Astrocyte (in vitro differentiated cells and primary cell): ENCODE measurements at regions not wholly inside any gene's neighbourhood (a gene's known extent, or its start where the extent isn't known, plus 50 kb on each side); places are given as distances from the start of the nearest gene placed in this dataset.

Experiments used
- EZH2 ChIP-seq: IDR thresholded peaks from 2 replicates; pipeline ENCODE4 v1.6.1; 2012; ENCODE audit warnings: mild to moderate bottlenecking, low read length, inconsistent platforms; ENCODE audit not compliant: insufficient read depth
- TF ChIP-seq, protein P1 (sequence below): IDR thresholded peaks from 2 replicates; pipeline ENCODE4 v1.5.1; 2011; ENCODE audit warnings: low read depth, mild to moderate bottlenecking, inconsistent platforms, low read length, moderate library complexity; ENCODE audit not compliant: insufficient read depth

DNA sequence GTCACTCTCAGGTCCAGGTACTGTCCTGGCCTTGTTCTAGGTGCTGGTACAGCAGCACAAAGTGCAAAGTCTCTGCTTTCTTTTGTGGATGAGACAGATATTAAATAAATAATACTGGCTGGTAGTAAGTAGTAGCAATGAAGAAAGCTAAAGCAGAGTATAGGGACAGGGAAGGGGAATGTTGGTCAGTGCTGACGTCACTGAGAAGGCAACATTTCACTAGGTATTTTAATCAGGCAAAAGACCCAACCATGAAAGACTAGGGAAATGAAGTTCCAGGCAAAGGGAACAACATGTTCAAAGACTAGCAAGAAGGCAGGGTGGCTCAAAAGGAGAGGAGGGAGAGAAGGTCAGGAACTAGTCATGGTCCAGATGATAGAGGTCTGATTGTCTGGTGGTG, 388.2 kb downstream of the YTHDC2 start:
- TF ChIP-seq, protein P1, sequence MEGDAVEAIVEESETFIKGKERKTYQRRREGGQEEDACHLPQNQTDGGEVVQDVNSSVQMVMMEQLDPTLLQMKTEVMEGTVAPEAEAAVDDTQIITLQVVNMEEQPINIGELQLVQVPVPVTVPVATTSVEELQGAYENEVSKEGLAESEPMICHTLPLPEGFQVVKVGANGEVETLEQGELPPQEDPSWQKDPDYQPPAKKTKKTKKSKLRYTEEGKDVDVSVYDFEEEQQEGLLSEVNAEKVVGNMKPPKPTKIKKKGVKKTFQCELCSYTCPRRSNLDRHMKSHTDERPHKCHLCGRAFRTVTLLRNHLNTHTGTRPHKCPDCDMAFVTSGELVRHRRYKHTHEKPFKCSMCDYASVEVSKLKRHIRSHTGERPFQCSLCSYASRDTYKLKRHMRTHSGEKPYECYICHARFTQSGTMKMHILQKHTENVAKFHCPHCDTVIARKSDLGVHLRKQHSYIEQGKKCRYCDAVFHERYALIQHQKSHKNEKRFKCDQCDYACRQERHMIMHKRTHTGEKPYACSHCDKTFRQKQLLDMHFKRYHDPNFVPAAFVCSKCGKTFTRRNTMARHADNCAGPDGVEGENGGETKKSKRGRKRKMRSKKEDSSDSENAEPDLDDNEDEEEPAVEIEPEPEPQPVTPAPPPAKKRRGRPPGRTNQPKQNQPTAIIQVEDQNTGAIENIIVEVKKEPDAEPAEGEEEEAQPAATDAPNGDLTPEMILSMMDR: no peak
- no peak for TF ChIP-seq EZH2
